GM21390 (cell line): ENCODE measurements at regions not wholly inside any gene's neighbourhood (a gene's known extent, or its start where the extent isn't known, plus 50 kb on each side); places are given as distances from the start of the nearest gene placed in this dataset.
"Not testable (repeated sequence)": the region's sequence is repeated elsewhere in the genome, so short reads cannot be mapped to it uniquely, and the experiment has no call there.

Source experiments
- ATAC-seq: cut with Tn5 transposase; IDR thresholded peaks from one replicate; pipeline ENCODE4 v1.9.1; 2021; ENCODE audit not compliant: unreplicated experiment

DNA sequence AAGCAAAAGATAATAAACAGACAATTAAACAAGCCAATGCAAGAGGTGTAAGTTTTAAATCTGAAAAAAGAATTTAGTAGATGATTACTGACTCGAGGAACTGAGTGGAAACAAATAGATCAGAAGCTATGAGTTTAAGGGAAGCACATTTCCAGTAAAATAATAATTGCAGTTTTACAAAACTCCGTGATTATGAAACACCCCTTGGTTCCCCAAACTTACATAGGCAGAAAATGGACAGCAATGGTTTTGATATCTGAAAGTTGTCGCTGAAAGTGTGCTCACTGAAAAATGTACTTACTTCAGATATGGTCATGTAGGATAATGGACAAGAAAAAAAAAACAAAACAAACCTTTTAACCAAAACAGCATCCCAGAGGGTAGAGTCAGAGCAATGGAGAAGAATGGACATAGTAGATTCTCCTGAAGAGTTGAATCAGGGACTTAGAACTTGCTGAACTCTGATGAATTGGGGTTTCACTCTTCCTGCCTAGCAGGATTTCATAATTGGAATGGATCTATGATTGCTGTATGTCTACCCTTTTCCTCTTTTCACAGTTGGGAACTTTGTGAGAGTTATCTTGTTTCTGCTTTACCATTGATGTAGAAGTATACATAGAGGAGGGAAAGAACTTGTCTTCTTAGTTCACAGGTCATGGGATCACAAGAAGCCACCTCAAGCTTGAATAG, 305.6 kb upstream of the ZEB2 start:
- ATAC-seq, result no peak

DNA sequence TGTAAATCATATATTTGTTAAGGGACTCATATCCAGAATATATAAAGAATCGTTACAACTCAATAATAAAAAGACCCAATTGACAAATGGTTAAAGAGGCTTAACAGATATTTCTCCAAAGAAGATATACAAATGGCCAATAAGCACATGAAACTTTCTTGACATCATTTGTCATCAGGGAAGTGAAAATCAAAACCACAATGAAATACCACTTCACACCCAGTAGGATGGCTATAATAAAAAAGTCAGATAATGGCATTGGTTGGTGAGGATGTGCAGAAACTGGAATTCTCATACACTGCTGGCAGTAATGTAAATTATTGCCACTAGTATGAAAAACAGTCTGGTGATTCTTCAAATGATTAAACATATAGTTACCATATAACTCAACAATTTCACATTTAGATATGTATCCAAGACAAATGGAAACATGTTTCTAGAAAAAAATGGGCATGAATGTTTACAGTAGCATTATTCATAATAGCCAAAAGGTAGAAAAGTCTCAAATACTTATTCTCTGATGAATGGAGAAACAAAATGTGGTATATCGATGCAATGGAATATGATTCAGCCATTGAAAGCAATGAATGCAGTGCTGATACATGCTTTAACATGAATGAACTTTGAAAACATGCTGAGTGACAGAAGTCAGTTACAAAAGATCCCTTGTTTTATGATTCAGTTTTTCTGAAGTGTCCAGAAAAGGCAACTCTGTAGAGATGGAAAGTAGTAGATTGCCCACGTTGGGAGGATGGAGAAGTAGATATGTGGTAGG, 304.6 kb upstream of the ZEB2 start:
- no peak for ATAC-seq

DNA sequence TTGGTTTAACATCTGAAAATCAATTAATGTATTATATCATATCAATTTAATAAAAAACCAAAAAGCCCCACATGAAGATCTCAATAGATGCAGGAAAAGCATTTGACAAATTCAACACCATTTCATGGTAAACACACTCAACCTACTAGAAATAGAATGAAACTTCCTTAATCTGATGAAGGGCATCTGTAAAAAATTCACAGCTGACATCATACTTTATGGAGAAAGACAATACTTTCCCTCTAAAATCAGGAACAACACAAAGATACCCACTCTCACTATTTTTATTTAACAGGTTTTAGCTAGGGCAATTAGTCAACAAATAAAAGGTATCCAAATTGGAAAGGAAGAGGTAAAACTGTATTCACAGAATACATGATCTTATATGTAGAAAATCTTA, 303.0 kb upstream of the ZEB2 start:
- ATAC-seq, result no peak

DNA sequence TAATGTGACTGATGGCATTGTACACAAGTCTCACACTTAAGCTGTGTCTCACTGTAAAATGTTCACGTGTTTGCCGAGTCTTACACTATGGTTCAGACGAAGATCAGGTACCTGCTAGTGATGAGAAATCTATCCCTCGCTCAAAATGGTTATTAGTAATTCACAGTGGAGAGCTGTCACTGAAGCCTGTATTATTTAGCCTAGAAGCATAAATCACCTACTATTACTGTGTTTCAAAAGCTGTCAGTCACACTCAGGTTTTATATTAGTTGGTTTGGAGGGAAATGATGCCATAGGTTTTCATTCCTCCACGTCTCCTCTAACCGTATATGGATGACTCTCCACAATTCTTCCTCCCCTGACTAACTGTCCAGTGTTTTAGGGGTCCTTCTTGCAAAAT, 292.4 kb upstream of the ZEB2 start:
- no peak for ATAC-seq

DNA sequence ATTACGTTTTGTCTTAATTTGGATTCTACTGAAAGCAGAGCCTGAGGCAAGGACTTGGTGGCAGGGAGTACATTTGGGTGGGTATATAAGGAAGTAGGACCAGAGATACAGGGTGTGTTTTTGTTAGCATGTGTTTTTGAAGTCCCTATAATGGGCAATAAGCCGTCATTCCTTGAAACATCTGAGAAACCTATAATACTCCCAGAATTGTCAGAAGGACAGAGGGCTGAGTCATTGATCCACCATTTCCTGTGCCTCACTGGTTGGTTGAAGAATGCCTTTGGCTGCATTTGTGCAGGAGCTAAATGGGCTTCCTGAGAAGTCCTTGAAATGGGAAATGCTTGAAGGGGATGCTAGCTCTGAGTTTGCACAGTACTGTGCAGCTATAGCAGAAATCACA, 281.8 kb upstream of the ZEB2 start:
- ATAC-seq, result no peak

DNA sequence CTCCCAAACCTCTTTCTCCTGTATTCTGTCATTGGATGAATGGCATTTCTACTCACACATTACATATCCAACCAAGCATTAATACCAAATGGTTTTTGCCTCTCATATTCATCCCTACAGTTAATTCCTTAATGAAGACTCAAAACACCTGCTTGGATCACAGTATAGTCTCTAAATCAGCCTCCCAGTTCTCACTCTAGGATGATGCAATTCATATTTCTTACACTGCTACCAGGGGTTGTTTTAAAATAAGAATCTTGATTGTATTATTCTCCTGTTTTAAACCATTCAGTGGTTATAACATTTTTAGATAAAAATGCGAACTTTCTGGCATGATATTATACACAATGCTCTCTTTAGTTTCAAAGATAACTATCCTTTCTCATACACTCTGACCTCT, 281.4 kb upstream of the ZEB2 start:
- ATAC-seq, result no peak

DNA sequence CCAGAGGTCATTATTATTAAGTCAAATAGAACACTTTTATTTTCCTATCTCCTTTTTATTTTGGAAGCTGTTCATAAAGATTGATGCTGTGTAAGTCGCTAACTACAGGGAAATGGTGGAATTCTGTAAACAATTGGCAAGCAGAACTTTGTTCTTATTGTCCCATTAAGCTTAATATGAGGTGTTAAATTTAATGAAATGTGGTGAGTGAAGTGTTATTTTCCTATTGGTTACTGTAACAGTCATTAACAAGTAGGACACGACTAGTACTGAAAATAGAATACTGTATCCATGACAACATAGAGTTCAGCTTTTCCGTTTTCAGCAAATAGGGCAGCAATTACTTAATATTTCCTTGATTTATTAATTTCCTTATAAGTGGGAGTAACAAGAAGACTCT, 279.1 kb upstream of the ZEB2 start:
- ATAC-seq, result no peak

DNA sequence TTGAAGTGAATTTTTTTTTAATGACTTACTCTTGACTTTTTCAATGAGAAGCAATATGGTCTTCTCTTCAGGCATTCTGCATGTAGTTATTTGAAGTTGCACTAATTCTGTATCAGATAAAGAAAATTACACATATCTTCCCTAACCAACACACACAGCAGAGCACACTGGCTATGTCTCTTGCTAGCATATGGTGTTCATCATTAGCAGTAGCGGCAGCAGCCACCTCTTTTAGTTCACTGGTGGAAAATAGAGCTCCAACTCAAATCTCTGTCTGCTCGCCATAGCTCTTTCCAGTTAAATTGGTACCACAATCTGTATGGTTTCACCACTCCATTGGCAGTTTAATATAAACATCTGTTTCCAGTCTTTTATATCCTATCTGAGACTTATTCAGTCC, 278.1 kb upstream of the ZEB2 start:
- no peak for ATAC-seq

DNA sequence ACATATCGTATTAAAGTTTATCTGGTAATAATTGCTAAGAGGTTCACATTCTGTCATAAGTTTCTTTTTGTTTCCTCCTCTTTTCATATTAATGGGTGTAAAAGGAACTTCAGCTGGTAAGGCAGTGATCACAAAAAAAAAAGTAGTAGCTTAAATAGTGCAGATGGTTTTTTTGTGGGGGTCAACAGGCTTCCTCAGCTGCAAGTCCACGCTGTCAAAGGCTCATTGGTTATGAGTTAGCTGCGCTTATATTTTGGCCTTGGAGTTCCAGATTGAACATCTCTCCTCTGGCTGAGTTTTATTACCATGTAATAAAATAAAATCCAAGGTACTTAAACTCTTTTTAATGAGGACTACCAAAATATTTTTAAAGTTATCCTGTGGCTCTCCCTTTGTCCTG, 277.0 kb upstream of the ZEB2 start:
- no peak for ATAC-seq

DNA sequence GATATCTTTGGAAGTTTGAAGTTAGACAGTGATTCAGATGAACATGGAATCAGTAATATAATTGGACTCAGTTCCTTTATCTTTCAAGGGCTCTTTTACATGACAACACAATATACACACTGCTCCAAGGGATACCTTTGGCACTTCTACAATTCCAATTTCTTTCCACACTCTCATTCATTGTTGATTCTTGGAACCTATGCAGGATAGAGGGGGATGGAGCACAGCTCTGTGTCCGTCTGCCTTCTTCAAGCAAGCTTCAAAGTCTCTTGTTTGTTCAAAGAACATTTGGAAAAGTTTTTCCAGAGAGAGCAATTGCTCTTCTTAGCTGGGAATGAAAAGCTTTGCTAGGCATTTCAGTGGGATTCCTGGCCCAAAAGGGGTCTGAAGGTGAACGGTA, 276.2 kb upstream of the ZEB2 start:
- no peak for ATAC-seq

DNA sequence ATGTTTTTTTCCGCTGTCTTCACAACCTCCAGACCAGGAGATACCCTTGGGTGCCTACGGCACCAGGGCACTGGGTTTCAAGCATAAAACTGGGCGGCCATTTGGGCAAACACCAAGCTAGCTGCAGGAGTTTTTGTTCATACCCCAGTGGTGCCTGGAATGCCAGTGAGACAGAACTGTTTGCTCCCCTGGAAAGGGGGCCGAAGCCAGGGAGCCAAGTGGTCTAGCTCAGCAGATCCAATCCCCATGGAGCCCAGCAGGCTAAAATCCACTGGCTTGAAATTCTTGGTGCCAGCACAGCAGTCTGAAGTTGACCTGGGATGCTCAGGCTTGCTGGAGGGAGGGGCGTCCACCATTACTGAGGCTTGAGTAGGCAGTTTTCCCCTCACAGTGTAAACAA, 265.3 kb upstream of the ZEB2 start:
- no peak for ATAC-seq

DNA sequence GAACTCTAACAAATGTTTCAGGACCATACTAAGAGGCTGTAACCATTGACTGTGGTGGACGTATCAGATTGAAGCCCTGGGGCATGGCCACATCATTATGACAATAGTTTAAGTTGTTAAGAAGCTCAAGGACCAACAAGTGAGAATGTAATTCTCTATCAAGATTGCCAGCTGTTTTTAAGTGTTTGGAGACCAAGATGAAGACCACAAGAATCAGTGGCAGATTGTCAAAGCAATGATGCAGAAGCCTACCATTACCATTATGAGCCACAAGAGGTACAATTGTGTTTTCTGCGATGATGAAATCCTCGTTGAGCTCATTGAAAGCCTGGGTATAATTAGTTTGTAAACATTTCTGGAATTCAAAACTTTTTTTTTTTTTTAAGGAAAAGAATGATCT, 261.1 kb upstream of the ZEB2 start:
- no peak for ATAC-seq

DNA sequence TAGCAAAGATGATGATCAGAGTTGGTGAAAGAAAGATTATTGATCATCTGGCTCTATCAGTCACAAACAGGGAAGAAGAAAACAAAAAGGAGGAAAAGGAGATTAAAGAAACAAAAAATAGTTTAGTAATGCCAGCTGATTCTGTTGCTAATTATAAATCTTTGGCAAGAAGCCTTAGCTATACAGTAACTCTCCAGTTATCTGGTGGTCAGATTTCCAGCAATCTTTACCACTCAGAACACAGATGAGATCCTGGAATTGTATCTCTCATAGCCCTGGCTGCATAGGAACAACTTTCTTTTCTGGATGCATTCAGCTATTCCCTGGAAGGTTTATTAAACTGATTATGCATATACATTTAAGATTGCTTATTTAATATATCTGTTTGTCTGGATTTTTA, 256.8 kb upstream of the ZEB2 start:
- no peak for ATAC-seq

DNA sequence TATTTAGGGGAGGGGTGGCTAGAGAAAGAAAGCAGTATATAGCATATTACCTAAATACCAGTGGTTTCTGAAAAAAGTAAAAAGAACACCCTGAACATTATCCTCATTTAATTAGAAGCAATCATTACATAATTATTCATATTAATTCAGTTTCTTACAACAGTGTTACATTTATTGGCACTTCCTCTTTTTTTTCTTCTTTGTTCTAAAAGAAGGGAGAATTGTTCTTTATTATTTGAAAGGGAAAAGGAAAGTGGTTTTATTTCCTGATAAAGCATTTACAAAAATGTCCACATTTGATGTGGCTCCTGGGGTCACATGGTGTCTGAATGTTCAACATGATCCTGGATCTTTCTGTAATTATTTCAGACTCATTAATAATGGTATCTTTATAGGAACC, 254.9 kb upstream of the ZEB2 start:
- no peak for ATAC-seq

DNA sequence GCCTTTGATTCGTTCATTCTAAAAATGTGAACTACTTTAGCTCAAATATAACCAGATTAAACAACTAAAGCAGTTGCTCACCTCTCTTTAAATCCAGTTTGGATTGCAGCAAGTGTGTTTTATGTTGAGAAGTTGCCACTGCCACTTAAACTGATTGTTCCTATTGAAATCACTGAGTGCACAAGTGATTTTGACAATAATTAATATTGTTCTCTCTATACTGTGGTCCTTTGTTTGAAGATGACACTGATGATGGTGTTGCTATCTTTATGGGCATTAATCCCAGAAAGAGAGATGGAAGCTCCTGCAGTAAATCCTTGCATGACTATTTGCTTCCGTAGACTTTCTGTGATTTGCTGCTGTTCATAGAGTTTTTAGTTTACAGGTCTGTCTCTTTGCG, 251.4 kb upstream of the ZEB2 start:
- ATAC-seq, result no peak

DNA sequence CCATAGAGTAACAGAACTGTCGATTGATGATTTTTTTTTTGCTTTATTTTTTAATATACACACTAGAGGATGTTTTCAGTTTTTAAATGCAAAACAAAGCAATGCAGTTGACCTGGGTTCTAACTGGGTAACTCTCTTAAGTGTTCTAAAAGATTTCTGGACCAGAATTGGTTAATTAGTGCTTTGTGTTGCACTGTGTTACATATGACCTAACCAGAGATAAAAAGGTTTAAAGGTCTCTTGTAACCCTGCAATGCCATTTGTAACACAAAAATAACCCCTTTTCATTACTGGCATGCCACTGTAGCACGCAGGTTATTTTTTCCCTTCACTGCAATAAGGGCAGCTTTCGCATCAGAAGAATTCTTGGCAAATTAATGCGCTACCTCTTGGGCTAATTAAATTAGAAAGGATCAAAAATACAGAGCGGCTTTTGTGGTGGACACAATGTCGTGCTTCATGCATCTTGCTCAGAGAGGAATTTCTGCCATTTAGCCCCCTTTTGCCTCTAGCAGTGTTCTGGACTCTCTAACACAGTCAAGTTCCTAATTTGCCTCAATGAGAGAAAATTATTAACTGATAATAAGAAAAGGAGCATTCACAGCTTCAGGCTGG, 250.8 kb upstream of the ZEB2 start:
- ATAC-seq, result no peak

DNA sequence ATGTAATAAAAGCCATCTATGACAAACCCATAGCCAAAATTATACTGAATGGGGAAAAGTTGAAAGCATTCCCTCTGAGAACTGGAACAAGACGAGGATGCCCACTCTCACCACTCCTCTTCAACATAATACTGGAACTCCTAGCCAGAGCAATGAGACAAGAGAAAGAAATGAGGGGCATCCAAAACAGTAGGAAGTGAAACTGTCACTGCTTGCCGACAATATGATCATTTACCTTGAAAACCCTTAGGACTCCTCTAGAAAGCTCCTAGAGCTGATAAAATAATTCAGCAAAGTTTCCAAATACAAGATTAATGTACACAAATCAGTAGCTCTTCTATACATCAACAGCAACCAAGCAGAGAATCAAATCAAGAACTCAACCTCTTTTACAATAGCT, 241.0 kb upstream of the ZEB2 start:
- not testable (repeated sequence) for ATAC-seq

DNA sequence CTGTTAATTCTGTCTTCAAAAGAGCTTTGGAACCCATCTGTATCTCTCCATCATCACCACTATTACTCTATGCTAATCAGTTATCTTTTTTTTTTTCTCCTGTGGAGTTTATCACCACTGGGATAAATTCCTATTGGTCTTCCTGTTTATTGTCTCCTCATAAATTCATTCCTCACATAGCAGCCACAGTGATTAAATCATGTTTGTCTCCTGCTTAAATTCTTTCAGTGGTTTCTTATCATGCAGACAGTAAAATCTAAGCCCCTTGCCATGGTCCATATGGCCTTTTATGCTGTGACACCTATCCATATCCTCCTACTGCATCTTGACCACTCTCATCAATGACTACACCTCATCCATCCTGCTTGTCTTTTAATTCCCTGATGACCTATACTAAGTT, 239.8 kb upstream of the ZEB2 start:
- no peak for ATAC-seq

DNA sequence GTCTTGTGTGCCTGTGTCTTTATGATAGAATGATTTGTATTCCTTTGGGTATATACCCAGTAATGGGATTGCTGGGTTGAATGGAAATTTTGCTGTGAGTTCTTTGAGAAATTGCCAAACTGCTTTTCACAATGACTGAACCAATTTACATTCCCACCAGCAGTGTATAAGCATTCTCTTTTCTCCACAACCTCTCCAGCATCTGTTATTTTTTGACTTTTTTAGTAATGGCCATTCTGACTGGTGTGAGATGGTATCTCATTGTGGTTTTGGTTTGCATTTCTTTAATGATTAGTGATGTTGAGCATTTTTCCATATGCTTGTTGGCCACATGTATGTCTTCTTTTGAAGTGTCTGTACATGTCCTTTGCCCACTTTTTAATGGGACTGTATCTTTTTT, 238.3 kb upstream of the ZEB2 start:
- not testable (repeated sequence) for ATAC-seq

DNA sequence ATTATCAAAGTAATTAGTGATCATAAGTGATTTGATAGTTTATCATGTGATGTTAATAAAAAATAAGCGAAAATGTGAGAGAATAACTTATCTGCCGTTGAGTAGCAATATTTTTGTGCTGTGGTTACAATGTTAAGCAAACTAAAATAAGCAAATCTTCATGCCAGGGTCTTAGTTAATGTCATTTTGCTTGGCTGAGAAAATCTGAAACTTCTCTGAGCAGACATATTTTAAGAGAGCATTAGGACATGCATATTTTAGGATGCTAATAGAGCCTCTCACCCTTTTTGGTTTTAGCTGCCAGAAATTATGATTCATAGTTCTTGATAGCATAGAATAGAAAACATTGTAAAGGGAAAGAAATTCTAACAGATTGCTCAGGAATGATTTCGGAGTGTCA, 233.5 kb upstream of the ZEB2 start:
- ATAC-seq, result no peak

DNA sequence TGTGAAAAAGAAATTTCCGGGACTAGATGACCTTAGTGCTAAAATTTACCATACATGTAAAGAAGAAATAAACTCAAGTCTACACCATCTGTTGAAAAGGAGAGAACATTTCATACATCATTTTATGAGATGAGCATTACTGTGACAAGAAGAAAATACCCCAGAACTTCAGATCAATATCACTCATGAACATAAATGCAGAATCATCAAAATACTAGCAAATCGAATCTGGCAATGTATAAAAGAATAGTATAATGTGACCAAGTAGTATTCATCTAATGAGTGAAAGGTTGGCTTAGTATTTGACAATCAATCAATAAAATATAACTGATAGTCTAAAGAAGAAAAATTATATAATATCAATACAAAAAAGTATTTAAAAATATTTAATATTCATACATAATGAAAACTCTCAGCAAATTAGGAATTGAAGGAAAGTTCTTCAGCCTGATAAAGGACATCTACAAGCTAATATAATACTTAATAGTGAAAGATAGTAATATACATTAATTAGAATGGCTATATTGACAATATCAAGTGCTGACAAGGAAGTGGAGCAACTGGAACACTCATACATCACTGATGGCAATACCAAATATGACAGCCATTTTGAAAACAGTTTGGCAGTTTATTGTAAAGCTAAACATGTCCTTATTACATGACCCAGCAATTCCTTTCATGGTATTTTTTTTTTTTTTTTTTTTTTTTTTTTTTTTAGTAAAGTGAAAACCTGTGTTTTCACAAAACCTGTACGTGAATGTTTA, 231.4 kb upstream of the ZEB2 start:
- no peak for ATAC-seq

DNA sequence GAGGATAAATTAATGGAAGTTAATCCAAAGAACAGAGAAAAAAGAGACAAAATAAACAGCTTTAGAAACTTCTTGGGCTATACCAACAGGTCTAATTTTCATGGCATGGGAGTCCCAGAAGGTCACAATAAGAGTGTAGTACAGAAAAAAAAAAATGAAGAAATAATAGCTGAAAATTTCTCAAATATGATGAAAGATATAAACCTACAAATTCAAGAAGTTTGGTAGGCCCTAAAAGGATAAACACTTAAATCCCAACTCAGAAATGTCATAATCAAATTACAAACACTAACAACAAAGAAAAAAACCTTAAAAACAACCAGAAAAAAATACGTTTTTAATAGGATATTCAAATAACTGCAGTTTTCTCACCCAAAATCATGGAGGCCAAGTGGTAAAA, 229.3 kb upstream of the ZEB2 start:
- no peak for ATAC-seq
